ENCODE measurements at regions not wholly inside any gene's neighbourhood (a gene's known extent, or its start where the extent isn't known, plus 50 kb on each side); places are given as distances from the start of the nearest gene placed in this dataset.

GRCh38 chr14:26206640-26207039, 391.2 kb downstream of the NOVA1 start:
- Histone ChIP-seq H3K27me3 (peaks cover 28% of the 10 kb centered on the region), H3K4me3 (no peak overlapping the region), H3K9me3 (ENCODE audit: low read depth) (no peaks in the 10 kb centered on the region), H3K4me1 (ENCODE audit: low read depth) (no peaks in the 10 kb centered on the region), H3K36me3 (no peaks in the 10 kb centered on the region), H3K27ac (no peak overlapping the region)
- no peak for DNase-seq (ENCODE audit: low read depth in 1 of 2, low spot score in 1 of 2)
- no peak for TF ChIP-seq CTCF (IDR thresholded peaks at IDR 0.05; ENCODE audit: low read depth, low read length)

- Histone ChIP-seq H3K36me3 (no peaks in the 10 kb centered on the region), H3K27me3 (peaks cover 28% of the 10 kb centered on the region), H3K4me1 (ENCODE audit: low read depth) (no peaks in the 10 kb centered on the region), H3K4me3 (peak overlapping the region; percentile 32), H3K9me3 (ENCODE audit: low read depth) (no peaks in the 10 kb centered on the region), H3K27ac (no peak overlapping the region)
- peak; percentile 68 to 69 for DNase-seq (ENCODE audit: low read depth in 1 of 2, low spot score in 1 of 2)
- no peak for TF ChIP-seq CTCF (IDR thresholded peaks at IDR 0.05; ENCODE audit: low read depth, low read length)
Observed at GRCh38 chr14:26204728-26205479, 392.9 kb downstream of the NOVA1 start.

- peak overlapping the region; percentile 32 for H3K4me3 ChIP-seq
- no peak for TF ChIP-seq CTCF (IDR thresholded peaks at IDR 0.05; ENCODE audit: low read depth, low read length)
- no peaks in the 10 kb centered on the region for H3K4me1 ChIP-seq (ENCODE audit: low read depth)
- H3K27ac ChIP-seq, result no peak overlapping the region
- DNase-seq (ENCODE audit: low read depth in 1 of 2, low spot score in 1 of 2), result peak in 1 of 2 donors; percentile 7
- no peaks in the 10 kb centered on the region for H3K9me3 ChIP-seq (ENCODE audit: low read depth)
- H3K36me3 ChIP-seq, result no peaks in the 10 kb centered on the region
- H3K27me3 ChIP-seq, result peaks cover 28% of the 10 kb centered on the region
Observed at GRCh38 chr14:26204366-26204727, 393.5 kb downstream of the NOVA1 start.

GRCh38 chr14:26200687-26201086, 397.1 kb downstream of the NOVA1 start:
- Histone ChIP-seq H3K4me1 (ENCODE audit: low read depth) (no peaks in the 10 kb centered on the region), H3K27me3 (peaks cover 19% of the 10 kb centered on the region), H3K4me3 (no peak overlapping the region), H3K9me3 (ENCODE audit: low read depth) (no peaks in the 10 kb centered on the region), H3K27ac (no peak overlapping the region), H3K36me3 (no peaks in the 10 kb centered on the region)
- TF ChIP-seq CTCF (IDR thresholded peaks at IDR 0.05; ENCODE audit: low read depth, low read length), result no peak
- DNase-seq (ENCODE audit: low read depth in 1 of 2, low spot score in 1 of 2), result peak in 1 of 2 donors; percentile 13

- H3K27ac ChIP-seq, result no peak overlapping the region
- H3K4me3 ChIP-seq, result no peak overlapping the region
- peak in 1 of 2 donors; percentile 60 for DNase-seq (ENCODE audit: low read depth in 1 of 2, low spot score in 1 of 2)
- H3K4me1 ChIP-seq (ENCODE audit: low read depth), result no peaks in the 10 kb centered on the region
- TF ChIP-seq CTCF (IDR thresholded peaks at IDR 0.05; ENCODE audit: low read depth, low read length), result no peak
- no peaks in the 10 kb centered on the region for H3K36me3 ChIP-seq
- peaks cover 10% of the 10 kb centered on the region for H3K27me3 ChIP-seq
- no peaks in the 10 kb centered on the region for H3K9me3 ChIP-seq (ENCODE audit: low read depth)
Observed at GRCh38 chr14:26199590-26200370, 398.1 kb downstream of the NOVA1 start.
